Activated naive CD4-positive, alpha-beta T cell treated with Interleukin-2 at 50 U/mL for 16 hours (primary cell): ENCODE measurements at regions not wholly inside any gene's neighbourhood (a gene's known extent, or its start where the extent isn't known, plus 50 kb on each side); places are given as distances from the start of the nearest gene placed in this dataset.
"Not testable (repeated sequence)": the region's sequence is repeated elsewhere in the genome, so short reads cannot be mapped to it uniquely, and the experiment has no call there.

Source experiments
- DNase-seq: peaks from one replicate; pipeline ENCODE4 v3.0.0-alpha.2; 2020

DNA sequence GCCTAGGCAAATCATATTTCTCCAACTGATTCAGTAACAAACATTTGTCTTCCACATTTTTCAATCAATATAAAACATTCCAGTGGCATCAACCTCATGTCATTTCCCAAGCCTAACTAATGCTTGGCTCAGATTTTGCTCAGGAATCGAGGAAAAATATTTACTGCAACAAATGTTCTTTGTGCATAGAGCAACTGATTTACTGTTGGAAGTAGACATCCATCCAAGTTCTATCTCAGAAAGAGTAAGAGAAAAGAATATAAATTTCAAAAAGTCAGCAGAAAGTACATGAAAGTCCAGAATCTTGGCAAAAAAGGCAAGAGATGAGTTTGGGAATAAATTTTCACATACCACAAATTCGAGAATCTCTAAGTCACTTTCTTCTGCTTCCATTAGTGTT, 2245.0 kb upstream of the RAG2 start:
- no peak for DNase-seq

- DNase-seq: no peak
Measured at GRCh38 chr11:38839071-38839470, 2241.0 kb upstream of the RAG2 start.

GRCh38 chr11:38835966-38836365, 2237.9 kb upstream of the RAG2 start:
- no peak for DNase-seq

DNA sequence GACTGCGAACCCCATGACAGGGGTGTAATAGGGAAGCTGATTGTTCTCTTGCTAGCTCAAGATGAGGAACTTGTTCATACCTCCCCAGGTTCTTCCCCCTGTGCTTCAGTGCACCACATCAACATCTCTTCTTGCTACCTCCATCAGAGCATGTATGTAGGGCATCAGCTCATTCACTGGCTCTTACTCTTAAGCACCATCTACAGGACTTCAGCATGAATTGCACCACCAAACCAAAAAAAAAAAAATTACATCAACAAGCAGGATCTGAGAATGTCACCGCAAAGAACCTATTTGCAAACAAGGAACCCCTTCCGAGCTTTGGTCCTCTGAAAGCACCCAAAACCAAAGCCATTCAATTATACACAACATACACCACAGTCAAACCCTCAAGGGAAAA, 2226.5 kb upstream of the RAG2 start:
- no peak for DNase-seq

DNA sequence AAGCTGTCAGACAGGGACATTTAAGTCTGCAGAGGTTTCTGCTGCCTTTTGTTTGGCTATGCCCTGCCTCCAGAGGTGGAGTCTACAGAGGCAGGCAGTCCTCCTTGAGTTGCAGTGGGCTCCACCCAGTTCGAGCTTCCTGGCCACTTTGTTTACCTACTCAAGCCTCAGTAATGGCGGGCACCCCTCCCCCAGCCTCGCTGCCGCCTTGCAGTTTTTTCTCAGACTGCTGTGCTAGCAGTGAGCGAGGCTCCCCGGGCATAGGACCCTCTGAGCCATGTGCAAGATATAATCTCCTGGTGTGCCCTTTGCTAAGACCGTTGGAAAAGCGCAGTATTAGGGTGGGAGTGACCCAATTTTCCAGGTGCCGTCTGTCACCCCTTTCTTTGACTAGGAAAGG, 2223.8 kb upstream of the RAG2 start:
- DNase-seq: not testable (repeated sequence)

DNA sequence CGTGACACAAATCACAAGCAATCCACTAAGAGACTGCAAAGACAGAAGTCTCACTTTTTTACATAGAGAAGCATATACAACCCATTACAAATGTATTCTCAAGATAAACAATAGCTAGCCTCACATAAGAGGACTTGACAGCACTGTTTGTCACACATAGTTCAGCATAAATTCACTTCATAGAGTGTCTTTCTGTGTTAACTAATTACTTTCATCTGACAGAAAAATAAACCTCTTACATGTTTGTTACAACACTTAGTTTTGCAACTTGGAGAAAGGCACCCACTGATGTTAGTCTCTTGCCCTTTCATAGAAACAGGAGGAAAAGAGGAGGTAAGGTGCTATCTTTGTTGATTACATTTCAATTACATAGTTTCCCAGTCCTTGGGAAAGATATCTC, 2221.9 kb upstream of the RAG2 start:
- DNase-seq: no peak

- no peak for DNase-seq
Measured at GRCh38 chr11:38818720-38819119, 2220.7 kb upstream of the RAG2 start.

DNA sequence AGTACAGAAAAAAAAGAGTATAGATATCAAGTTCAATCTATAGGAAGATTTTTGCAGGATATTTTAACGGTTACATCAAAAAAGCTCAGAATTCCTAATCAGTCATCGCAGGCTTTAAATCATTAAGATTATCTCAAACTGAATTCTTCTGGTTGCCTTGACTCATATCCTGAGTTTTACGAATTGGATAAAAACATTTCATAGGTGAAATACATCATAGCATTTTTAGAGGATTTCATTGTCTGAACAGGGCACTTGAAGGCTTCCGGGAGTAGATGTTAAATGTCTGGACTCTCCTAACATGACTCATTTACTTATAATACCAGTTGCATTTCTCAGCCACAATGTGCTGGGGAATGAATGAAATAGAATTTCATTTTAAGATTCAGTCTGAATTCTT, 2216.6 kb upstream of the RAG2 start:
- DNase-seq: no peak

- DNase-seq: no peak
Measured at GRCh38 chr11:38809521-38809920, 2211.5 kb upstream of the RAG2 start.

DNA sequence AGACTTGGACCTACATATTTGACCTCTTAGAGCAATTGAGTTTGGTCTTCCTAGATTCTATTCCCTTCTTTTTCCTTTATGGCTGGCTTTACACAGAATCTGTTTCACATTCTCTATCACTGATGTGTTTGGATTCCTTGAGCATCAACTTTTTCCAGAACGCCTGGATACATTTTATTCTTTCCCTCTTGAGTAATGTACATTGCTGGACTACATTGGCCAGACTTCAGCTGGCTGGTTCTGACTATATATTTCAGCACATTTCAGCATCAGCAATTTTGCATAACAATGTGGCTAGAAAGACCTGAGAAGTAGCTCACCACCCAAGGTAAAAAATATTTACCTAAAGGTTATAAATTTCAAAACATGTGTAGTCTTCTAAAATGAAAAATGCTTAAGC, 2198.2 kb upstream of the RAG2 start:
- DNase-seq: no peak

DNA sequence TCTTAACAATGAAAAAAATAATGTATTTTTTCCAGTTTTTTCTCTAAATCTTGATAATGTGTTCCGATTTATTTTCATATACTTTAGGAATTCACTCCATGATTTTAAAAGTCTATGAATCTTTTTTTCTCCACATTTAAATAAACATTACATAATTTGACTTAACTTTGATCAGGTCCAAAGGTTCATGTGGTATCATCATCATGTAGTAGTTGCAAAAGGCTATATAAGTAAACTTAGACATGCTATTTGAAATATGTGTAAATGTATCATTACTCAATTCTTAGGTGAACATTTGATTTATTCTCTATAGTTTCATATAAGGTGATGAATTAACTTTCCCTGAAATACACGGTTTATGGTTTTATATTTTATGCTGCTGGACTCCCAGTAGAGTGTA, 2197.0 kb upstream of the RAG2 start:
- DNase-seq: no peak

- no peak for DNase-seq
Measured at GRCh38 chr11:38791346-38791961, 2193.4 kb upstream of the RAG2 start.

DNA sequence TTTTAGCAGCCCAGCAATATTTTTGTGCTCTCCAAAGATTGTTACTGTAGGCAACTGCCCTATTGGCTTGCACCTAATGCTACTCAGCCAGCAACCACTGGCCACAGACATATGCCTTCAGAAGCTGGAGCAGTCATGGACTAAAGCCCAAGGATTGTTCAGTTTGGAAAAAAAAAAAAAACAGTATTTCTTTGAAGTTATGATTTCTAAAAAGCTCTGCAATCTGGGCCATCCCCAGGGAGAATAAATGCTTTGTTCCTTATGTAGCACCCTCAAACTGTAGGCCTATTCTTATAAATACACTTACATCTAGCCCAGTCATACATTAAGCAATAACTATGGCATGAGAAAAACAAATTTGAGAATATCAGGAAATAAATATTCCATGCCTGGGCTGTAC, 2190.5 kb upstream of the RAG2 start:
- DNase-seq: no peak

- no peak for DNase-seq
Measured at GRCh38 chr11:38784164-38784563, 2186.1 kb upstream of the RAG2 start.

DNA sequence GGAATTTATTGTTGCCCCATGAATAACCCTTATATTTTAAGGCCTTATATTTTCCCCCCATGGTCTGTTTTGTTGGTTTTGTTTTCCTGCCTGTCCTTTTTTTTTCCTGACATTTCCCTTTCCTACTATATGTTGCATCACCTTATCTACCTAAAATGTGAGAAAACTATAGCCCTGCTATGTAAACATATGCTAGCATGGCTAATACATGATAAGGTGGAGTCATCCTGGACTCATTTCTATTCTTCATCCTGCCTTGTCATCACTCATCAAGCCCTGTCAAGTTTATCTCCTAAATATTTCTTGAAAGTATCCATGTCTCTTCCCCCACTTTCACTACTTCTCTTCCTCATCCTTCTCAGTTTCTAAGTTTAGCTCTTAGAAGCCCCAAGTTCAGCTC, 2168.8 kb upstream of the RAG2 start:
- no peak for DNase-seq

- DNase-seq: no peak
Measured at GRCh38 chr11:38759394-38759793, 2161.4 kb upstream of the RAG2 start.

GRCh38 chr11:38756537-38756936, 2158.5 kb upstream of the RAG2 start:
- DNase-seq: no peak

- DNase-seq: no peak
Measured at GRCh38 chr11:38751421-38751820, 2153.4 kb upstream of the RAG2 start.

DNA sequence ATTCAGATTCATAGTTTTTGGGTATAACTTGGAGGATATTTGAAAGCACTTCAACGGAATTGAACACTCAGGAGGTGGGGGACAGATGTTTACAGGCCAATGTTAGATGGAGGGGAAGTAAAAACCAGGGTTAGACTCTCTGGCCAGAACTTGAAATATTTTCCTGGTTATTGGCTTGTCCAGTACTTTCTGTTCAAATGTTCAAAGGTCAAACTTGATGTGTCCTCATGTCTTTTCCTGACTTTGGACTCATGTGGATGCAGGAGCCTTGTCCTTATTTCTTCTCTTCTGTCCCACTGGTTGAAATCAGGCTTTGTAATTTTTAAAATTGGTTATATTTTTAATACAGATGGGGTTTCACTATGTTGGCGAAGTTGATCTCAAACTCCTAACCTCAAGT, 2148.5 kb upstream of the RAG2 start:
- DNase-seq: not testable (repeated sequence)

DNA sequence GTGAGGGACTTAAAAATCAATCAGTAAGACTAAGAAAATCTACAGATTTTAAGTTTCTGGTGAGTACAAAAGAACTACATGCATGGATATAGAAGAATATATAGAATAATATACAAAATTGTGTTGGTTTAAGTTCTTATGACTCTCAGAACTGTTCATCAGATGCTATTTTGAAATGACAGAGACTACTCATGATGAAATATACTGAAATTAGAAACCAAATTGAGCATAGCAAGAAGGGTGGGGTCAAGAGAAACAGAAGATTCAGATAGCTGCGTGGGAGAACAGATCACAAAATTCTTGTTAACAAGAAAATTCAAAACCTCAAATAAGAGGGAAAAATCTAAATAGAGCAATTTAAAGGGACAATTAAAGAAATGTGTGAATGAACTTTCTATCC, 2125.3 kb upstream of the RAG2 start:
- DNase-seq: no peak

GRCh38 chr11:38721586-38722315, 2123.7 kb upstream of the RAG2 start:
- no peak for DNase-seq

DNA sequence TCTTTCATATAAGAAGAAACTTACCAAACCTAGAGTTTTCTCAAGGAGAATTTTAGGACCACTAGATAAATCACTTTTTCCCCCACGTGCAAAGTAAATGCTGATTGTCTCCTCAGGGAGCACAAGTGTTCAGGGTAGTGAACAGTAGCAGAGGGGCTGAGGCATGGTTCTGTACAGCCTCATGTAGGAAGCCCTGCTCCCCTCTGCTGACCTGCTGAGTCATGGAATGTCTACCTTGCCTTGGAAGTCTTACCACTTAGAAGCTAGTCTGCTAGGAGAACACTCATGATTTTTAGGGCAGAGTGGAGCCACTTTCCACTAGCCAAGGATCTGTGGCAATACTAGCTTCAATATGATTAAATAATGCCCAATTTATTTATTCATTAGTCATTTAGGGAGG, 2120.6 kb upstream of the RAG2 start:
- DNase-seq: no peak

DNA sequence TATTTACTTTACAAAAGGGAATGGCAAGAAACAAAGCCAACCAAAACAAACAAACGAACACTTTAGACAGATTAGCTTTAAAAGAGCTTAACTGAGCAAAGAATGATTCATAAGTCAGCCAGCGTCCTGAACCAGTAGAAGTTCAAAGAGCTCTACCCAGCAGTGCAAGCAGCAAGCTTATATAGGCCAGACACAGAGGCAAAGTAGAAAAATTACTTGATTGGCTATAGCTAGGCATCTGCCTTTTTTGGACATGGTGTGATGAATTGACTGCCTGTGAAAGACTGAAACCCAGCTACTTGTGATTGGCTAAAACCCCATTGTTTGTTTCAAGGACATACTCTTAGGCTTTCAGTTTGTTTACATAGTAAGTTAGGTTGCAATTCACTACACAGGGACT, 2120.0 kb upstream of the RAG2 start:
- DNase-seq: no peak

DNA sequence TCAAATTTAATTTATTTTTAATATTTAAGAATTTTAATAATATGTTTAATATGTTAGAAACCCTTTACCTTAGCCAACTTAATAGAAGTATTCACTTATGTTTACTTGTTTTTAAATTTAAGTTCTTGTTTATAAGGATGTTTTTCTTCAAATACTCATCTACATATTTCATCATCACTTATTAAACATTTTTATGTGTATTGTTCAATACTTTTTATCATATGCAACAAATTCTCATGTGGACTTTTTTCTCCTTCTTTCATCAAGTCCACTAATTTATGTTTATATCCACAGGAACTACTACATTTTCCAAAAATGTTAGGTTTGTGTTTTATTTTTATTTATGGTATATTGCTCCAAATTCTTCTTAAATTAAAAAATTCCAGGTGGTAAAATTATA, 2113.1 kb upstream of the RAG2 start:
- no peak for DNase-seq

GRCh38 chr11:38710262-38710661, 2112.2 kb upstream of the RAG2 start:
- DNase-seq: no peak
